OCI-LY3 (cell line): ENCODE measurements at regions not wholly inside any gene's neighbourhood (a gene's known extent, or its start where the extent isn't known, plus 50 kb on each side); places are given as distances from the start of the nearest gene placed in this dataset.
"Not testable (repeated sequence)": the region's sequence is repeated elsewhere in the genome, so short reads cannot be mapped to it uniquely, and the experiment has no call there.

Source experiments
- EZH2phosphoT487 ChIP-seq: fragments of 200-600 bp; shearing (Covaris generic); IDR thresholded peaks from 2 replicates; pipeline ENCODE4 v1.6.1; 2018; ENCODE audit warnings: antibody characterized with exemption, mixed run types, low read depth
- TF ChIP-seq, protein P1 (sequence below): fragments of 200-600, 300-600 bp; sonication (generic); IDR thresholded peaks from 2 replicates; pipeline ENCODE4 v1.5.1; 2014; ENCODE audit warnings: antibody characterized with exemption, low read length, low read depth

DNA sequence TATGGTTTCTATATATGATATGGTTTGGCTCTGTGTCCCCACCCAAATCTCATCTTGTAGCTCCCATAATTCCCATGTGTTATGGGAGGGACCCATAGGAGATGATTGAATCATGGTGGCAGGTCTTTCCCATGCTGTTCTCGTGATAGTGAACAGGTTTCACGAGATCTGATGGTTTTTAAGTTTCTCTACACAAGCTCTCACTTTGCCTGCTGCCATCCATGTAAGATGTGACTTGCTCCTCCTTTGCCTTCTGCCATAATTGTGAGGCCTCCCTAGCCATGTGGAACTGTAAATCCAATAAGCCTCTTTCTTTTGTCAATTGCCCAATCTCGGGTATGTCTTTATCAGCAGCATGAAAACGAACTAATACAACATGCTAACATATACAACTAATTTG is 252.2 kb upstream of the NRIP1 start:
- TF ChIP-seq, protein P1, sequence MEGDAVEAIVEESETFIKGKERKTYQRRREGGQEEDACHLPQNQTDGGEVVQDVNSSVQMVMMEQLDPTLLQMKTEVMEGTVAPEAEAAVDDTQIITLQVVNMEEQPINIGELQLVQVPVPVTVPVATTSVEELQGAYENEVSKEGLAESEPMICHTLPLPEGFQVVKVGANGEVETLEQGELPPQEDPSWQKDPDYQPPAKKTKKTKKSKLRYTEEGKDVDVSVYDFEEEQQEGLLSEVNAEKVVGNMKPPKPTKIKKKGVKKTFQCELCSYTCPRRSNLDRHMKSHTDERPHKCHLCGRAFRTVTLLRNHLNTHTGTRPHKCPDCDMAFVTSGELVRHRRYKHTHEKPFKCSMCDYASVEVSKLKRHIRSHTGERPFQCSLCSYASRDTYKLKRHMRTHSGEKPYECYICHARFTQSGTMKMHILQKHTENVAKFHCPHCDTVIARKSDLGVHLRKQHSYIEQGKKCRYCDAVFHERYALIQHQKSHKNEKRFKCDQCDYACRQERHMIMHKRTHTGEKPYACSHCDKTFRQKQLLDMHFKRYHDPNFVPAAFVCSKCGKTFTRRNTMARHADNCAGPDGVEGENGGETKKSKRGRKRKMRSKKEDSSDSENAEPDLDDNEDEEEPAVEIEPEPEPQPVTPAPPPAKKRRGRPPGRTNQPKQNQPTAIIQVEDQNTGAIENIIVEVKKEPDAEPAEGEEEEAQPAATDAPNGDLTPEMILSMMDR: not testable (repeated sequence)
- TF ChIP-seq EZH2phosphoT487: not testable (repeated sequence)
